ENCODE measurements at regions not wholly inside any gene's neighbourhood (a gene's known extent, or its start where the extent isn't known, plus 50 kb on each side); places are given as distances from the start of the nearest gene placed in this dataset.

DNA sequence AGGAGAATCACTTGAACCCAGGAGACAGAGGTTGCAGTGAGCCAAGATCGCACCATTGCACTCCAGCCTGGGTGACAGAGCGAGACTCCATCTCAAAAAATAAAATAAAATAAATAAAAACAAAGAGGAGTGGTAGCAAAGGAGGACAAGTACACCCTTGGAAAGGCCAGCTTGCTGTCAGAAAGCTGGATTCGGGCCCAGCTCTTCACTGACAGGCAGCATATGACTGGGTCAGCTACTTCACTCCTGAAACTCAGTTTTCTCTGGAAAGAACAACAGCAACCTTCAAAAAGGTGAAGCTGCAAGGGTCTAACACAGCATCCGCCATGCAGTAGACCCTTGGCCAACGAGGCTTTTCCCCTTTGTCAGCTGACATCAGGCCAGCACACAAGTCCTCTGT lies 156.0 kb upstream of the TIAM1 start:
- no peak for DNase-seq (ENCODE audit: low spot score)

DNA sequence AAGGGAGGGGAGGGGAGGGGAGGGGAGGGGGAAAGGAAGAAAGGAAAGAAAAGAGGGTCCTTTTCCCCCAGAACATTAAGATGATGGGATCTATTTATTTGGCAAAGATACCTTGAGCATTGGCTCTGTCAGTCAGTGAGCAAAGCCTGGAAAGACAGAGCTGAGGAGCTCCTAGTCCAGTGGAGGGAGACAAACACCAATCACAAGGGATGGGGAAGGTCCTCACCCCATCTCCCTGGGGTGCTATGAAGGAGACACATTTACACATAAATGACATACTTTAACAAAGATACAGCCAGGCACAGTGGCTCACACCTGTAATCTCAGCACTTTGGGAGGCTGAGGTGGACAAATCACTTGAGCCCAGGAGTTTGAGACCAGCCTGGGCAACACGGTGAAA lies 154.9 kb upstream of the TIAM1 start:
- no peak for DNase-seq (ENCODE audit: low spot score)

DNA sequence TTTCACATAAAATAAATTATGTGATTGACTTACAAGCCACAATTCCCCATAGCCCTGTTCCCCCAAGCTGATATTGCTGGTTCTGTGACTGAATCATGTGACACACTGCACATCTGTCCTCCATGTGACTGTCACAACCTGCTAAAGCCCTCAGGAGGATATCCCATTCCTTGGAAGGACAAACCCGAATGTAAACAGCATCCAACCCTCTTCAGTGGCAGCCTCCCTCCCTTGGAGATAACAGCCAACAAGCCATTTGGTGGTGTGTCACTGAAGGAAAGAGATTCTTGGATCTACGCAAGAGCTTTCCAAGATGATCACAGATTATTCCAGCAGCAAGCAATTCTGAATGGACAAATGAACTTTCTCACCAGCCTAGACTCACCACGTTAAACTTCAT lies 153.9 kb upstream of the TIAM1 start:
- DNase-seq (ENCODE audit: low spot score), result no peak

DNA sequence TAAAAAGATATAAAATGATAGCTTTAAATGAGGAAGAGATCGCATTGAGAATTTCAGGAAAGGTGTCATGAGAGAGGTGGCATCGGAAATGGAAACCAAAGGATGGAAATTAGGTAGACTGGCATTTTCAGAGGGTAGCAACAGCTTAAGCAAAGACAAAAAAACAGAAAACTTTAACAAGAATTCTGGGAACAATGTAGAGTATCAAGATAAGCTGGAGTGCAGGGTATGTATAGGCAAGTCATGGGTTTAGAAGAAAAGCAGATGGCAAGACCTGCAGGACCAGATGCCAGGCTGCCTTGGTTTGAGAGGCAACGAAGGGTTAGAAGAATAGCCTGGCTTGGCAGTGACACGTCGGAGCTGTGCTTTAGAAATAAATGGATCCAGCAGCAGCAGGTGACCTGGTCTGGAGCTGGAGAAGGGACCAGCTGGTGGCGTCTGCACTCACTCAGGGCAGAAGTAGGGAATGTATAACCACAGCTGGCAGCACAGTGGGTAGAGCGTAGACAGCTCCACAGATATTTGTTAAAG lies 149.4 kb upstream of the TIAM1 start:
- DNase-seq (ENCODE audit: low spot score), result no peak

DNA sequence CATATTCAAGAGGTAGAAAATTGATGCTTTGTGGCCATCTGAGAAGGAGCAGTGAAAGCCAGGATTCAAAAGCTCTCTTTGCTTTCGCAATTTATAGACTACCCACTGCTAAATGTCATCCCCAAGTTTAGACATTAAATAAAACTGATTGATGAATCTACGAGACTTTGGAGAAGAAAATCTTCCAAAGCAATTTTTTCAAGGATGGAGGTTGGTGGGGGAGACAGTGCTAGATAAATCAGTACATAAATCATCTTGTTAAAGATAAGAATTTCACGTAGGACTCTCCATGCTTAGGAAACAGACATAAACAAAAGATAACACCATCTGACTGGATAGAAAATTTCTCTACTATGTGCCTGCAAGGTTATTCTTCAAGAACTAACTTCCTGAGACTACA lies 147.6 kb upstream of the TIAM1 start:
- DNase-seq (ENCODE audit: low spot score), result no peak

DNA sequence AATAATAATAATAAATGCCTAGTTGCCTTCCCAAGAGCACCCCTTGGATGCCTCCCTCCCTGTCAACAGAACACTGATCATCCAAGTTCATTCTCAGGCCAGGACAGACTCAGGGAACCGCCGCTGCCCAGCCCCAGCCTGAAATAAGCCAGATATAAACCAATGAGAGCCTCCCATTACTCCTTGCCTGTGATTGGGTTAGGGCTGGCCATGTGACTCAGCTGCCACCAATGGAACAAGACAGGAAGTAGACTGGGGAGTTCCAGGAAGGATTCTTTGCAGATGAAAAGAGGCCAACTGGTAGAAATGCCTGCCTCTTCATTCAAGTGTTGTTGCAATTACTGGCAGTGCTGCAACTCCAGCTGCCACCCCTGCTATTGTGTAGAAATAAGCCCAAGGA lies 146.4 kb upstream of the TIAM1 start:
- DNase-seq (ENCODE audit: low spot score), result no peak

DNA sequence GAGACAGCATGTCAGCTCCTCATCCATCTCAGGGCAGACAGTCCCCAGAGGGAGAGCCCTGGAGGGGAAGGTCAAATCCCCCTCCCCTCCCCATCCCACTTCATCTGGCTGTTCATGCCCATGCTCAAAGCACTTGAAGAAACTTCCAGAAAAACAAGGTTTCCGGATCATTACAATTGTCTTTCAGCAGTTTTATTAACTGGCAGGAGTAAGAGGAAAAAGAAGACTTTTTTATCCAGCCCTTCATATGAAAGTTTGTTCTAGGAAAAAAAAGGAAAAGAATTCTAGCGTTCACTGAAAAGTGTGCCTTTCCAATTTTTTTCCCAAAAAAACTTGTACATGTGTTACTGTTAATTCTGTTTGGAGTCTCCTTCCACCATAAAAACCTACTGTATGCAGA lies 145.7 kb upstream of the TIAM1 start:
- DNase-seq (ENCODE audit: low spot score), result no peak

DNA sequence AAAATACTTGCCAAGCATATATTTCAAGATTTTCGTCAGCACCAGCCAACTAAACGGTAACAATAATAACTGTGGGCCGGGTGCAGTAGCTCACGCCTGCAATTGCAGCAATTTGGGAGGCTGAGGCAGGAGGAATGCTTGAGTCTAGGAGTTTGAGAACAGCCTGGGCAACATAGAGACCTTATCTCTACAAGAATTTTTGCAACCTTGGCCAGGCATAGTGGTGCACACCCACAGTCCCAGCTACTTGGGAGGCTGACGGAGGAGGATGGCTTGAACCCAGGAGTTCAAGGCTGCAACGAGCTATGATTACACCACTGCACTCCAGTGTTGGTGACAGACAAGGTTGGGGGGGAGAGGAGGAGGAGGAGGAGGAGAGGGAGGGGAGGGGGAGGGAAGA lies 145.0 kb upstream of the TIAM1 start:
- DNase-seq (ENCODE audit: low spot score), result no peak

DNA sequence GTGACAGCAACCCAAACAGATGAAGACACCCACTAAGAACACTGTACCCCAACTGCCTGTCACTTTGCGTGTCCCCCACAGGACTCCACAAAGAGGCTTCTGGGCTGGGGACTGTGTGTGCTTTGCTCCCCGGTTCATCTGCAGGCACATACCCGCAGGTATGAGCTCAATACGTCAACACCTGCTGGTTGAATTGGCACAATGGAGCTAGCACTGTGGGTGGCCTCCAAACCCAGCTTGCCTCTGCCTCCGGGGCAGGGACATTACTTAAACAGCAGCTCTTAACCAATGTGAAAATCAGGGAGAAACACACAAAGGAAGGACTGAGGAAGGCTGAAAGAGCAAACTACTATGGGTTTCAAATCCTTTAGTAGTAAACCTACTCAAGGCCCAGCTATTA lies 140.2 kb upstream of the TIAM1 start:
- no peak for DNase-seq (ENCODE audit: low spot score)

DNA sequence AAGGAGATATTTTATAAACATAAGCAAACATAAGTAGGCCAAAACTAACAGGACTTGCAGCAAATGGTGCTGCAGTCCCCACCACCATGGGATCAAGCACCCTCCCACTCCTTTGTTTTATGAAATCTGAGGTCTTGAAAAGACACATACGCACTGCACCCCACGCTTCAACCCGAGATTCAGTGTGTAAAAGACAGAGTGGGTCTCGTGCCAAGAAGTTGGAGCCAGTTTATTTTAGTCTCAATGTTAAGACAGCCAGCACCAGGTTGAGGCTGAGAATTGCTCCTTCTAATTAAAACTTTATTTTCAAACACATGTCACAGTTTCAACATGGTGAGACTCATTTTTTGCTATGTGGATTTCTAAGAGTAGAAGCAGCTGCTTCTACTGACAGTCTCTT lies 139.1 kb upstream of the TIAM1 start:
- no peak for DNase-seq (ENCODE audit: low spot score)

DNA sequence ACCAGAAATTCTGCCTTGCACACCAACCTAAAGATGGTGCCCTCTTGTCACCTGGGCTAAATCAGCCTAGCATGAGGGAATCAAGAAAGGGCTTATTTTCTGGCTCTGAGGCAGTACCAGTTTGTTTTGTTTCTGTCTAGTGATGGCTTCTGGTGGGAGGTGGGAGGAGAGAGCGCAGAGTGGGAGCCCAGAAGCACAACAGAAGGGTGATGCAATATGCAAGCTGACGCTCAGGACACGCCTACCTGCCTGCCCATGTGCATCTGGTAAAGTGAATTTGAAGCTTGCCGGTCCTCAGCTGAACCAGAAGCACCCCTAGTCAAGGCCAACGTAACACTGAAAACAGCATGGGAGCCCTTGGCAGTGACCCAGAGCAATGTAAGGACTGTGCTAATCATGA lies 138.4 kb upstream of the TIAM1 start:
- no peak for DNase-seq (ENCODE audit: low spot score)

DNA sequence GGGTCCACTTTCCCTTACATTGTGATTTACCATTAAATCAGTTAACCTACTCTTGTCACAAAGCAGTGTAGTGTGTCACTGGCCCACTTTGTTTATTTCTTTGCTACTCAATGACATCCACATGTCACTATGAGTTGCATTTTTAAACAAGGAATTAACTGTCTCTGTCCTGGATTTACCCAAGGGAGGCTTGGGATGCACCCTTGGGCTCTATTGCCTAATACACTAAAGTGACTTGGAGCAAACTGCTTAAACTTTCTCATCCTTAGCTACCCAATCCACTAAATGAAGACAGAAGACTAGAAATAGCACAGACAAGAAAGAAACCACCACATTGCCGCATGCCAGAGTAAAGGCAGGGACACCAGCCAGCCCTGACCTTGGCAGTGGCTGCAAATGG lies 136.2 kb upstream of the TIAM1 start:
- no peak for DNase-seq (ENCODE audit: low spot score)

DNA sequence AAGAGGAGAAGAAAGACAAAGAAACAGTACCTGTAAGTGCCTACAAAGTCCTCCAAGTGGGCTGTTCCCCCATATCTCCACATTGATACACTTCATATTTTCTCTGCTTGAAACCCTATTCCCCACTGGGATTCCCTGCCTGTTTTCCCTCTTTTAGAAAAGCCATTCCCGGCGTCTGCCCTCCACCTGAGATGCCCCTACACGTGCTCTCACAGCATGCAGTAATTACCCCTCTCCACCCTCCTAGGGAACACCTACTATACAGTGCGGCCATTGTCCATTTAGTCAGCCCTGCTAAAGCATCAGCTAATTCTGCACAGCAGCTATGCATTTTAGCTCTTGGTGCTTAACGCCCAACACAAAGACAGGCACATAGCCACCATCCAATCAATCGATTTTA lies 135.7 kb upstream of the TIAM1 start:
- no peak for DNase-seq (ENCODE audit: low spot score)

DNA sequence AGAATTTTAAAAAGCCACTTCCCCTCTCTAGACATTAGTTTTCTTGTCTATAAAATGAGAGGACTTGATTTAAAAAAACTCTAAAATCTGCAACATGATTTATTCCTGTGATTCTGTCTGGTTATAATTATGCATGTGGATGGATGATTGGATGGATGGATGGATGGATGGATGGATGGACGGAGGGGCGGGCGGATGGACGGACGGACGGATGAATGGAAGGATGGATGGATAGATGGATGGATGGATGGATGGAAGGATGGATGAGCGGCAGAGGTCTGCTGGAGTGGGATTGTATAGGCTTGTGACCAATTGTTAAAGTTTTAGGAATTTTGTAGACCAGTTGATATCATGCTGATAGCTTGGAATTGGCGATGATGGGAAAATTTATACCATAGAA lies 135.2 kb upstream of the TIAM1 start:
- no peak for DNase-seq (ENCODE audit: low spot score)

DNA sequence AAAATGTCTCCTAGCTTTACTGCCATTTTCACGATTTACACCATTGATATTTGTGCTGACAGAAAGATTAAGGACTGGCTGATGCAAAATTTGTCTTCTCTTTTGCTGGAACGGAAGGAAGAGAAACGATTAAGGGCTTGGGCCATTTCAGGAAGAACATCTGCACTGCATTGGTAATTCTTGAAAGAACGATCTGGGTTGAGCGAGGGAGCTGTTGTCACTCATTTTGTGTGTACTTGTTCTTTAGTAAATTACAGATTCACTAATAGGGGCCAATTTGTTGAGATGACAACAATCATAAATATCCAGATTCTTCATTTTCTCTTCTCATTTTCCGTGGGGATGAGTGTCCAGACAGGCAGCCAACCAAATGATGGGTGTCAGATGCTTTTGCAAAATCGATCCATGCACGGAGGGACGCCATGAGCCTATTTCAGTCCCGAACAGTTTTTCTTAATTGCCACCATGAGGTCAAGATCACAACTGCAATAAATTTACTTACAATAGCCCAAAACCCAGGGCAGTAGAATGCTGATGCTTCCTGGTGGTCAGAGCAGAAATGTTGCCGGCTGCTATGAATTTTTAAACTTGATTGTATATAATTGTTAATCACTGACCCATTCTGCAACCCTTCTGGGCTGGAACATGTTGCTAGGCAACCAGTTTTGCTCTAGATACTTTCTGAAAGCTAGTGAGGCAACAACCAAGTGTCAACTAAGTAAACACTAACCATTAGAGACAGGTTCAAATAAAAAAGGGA lies 132.4 kb upstream of the TIAM1 start:
- DNase-seq (ENCODE audit: low spot score), result no peak

DNA sequence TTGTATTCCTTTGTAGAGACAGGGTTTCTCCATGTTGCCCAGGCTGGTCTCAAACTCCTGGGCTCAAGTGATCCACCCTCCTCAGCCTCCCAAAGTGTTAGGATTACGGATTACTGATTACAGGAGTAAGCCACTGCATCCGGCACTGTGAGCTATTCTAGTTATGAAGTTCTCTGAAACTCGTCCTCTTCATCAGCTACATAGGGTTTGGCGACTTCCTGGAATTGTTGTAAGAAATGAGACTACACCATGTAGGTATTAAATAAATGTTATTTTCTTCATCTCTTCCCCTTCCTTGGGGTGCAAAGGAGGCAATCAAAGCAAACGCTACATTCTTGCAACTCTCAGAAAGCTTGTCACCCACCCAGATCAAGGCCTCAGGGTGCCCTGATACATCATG lies 131.2 kb upstream of the TIAM1 start:
- no peak for DNase-seq (ENCODE audit: low spot score)

DNA sequence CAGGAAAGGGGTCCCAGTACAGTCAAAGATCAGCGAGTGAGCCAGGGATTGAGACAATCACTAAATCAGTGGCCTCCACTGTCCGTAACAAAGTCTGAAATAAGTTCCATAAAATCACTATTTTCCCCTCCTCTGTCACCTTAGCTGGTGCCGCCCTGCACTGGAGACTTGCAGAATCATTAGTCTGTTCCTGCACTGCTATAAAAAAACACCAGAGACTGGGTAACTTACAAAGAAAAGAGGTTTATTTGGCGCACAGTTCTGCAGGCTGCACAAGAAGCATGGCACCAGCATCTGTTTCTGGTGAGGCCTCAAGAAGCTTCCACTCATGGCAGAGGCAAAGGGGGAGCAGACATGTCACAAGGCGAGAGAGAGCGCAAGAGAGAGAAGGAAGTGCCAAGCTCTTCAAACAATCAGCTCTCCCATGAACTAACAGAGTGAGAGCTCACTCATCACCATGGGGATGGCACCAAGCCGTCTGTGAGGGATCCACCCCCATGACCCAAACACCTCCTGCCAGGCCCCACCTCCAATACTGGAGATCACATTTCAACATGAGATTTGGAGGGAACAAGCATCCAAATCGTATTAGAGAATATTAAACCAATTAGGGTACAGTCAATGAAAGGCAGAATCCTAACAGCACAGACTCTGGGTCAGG lies 129.8 kb upstream of the TIAM1 start:
- DNase-seq (ENCODE audit: low spot score), result no peak

DNA sequence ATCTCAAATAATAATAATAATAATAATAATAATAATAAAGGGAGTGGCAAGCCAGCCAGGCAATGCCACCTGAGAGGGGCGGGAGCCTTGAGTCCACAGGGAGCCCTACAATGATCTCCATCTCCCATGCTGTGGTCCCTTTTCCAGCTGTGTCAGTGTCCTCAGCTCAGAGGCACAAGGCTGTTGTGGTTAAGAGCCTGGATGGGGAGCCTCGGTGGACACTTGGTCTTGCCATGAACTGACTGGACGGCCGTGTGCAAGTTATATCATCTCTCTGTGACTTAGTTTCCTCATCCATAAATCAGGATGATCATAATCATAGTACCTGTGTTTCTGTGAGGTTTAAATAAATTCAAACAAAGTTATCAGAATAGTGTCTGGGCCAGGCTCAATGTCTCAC lies 127.8 kb upstream of the TIAM1 start:
- no peak for DNase-seq (ENCODE audit: low spot score)

DNA sequence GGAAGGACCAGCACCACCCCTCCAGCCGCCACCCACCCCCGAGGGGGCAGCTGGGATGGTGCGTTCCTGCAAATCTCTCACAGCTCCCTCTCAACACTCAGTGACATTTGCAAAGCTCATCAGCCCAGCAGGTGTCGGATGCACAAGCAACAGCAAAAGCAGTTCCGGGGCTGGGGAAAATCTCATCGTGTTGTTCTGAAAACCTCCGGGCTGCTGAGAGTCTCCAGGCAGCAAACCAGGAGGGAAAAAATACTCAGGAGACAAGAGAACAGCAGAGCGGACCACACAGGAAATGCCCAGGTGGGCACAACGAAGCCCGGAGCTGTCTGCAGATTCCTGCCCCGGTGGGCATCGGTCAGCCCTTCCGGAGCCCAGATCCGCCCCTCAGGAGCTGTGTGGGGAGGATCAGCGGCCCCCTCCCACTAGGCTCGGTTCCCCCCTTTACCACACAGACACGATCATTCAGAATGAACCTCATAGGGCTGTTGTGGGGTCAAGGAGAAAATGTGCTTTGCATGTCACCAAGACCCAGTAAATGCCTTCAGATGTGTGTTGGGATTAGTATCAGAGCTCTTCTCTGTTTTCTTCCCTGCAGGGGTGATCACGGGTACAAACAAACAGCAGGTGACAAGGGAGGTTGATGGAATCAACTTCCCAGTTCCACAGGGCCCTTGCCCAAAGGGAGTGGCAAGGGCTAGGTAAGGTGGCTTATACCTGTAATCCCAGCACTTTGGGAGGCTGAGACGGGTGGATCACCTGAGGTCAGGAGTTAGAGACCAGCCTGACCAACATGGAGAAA lies 127.0 kb upstream of the TIAM1 start:
- DNase-seq (ENCODE audit: low spot score), result no peak

DNA sequence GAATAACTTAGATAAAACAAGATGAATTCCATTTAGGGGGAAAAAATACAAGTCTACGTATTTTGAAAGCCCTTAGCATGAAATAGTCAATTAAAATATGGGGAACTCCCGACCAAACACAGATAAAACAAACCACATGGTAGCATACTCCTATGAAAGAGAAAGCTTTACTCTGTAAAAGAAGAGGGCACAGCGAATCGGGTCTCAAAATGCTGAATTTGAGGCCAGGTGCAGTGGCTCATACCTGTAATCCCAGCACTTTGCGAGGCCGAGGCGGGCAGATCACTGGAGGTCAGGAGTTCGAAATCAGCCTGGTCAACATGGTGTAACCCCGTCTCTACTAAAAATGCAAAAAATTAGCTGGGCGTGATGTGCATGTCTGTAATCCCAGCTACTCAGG lies 116.9 kb upstream of the TIAM1 start:
- no peak for DNase-seq (ENCODE audit: low spot score)

DNA sequence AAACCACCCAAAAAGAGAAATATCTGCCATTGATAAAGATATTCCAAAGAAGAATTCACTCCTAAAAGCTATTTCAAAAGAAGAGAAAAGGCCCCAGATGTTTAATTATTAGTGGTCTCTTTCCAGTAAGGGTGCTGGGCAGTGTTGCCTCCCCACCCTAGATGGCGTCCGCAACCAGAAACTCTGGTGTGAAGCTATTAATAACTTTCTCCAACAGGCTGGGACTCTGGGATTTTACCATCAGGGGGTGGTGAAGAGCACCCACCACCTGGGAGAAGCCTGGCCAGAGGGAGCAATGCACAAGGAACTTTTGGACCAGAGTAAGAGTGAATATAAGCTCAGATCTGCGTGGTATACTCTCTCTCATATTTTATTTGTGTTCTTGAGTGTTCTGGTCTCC lies 115.4 kb upstream of the TIAM1 start:
- DNase-seq (ENCODE audit: low spot score), result no peak

DNA sequence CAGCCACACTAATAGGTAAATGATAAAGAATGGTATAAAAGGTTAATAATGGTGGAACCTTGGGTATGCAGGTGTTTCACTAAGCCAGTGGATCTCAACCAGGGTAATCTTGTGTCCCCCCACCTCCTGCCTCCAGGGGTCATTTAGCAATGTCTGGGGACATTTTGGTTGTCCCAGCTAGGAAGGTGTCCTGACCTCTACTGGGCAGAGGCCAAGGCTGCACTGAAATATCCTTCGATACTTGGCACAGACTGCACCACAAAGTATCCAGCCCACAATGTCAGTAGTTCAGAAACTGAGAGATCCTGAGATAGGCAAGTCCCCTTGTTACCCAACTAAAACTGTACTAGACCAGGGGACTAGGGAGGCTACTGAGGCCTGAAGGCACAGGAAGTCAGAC lies 113.6 kb upstream of the TIAM1 start:
- DNase-seq (ENCODE audit: low spot score), result no peak

DNA sequence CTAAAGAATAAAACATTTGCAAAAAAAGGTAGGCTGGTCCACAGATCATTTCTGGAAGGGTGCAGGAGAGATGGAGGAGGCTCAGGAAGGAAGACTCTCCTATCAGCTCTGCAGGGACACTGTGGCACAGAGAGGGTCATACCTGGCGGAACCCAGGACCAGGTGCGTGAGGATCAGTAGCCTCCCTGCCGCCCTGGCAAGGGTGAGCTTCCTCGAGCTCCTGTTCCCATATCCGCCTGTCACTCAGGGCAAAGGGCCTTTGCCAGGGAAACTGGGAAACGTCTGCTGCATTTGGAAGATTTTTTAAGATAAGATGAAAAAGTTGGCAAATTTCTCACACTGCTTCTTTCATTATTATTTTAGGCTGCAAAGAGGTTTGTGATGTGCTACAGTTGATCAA lies 112.1 kb upstream of the TIAM1 start:
- no peak for DNase-seq (ENCODE audit: low spot score)

Measured in LoVo (cell line).